GM18870 (cell line): ENCODE measurements at regions not wholly inside any gene's neighbourhood (a gene's known extent, or its start where the extent isn't known, plus 50 kb on each side); places are given as distances from the start of the nearest gene placed in this dataset.

Source experiments
- ATAC-seq: cut with Tn5 transposase; IDR thresholded peaks from one replicate; pipeline ENCODE4 v1.9.1; 2021; ENCODE audit warnings: moderate library complexity; ENCODE audit not compliant: unreplicated experiment

GRCh38 chr9:89829346-89829745 is 224.5 kb downstream of the GADD45G start:
- ATAC-seq = no peak

- ATAC-seq = no peak
Measured at GRCh38 chr9:89835666-89836065, 230.9 kb downstream of the GADD45G start.

- no peak for ATAC-seq
Measured at GRCh38 chr9:89837162-89837933, 232.5 kb downstream of the GADD45G start.

DNA sequence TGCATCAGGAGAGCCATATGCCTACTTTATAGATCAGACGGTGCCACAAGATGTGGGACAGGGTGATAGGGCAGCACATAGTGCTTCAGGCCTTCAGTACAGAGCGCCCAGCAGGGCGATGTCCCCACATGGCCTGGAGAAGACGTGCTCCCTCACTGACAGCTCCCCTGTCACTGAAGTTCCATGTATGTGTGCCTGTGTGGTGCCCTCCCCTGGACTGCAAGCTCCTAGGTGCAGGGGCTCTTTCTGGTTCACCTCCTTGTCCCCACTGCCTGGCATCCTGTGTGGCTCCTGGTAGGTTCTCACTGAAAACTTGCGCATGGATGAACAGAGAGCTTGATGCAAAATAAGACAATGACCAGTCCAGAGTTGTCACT is 233.1 kb downstream of the GADD45G start:
- ATAC-seq = no peak

- ATAC-seq = no peak
Measured at GRCh38 chr9:89838621-89839020, 233.8 kb downstream of the GADD45G start.

GRCh38 chr9:89839449-89839848 is 234.6 kb downstream of the GADD45G start:
- ATAC-seq = no peak

- no peak for ATAC-seq
Measured at GRCh38 chr9:89839952-89840351, 235.1 kb downstream of the GADD45G start.

- ATAC-seq = no peak
Measured at GRCh38 chr9:89841456-89841855, 236.6 kb downstream of the GADD45G start.

DNA sequence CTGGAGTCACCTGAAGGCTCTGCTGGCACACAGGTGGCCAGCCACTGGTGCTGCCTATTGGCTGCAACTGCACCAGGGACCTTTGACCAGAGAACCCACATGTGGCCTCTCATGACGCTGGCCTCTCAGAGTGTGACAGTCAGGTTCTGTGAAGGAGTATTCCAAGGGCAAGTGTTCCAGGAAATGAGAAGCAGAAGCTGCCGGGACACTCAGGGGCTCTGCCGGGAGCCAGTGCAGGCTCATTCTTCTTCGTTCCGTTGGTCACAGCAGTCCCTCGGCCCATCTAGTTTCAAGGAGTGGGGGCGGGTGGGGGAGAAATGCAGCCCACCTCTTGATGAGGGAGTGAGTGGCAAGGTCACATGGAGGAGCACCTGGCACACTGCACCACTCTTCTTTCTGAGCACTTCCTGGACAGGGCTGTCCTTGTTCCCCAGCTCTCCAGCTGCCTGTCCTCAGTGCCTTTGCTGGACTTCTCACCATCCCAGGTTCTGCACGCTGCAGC is 237.5 kb downstream of the GADD45G start:
- ATAC-seq = no peak

DNA sequence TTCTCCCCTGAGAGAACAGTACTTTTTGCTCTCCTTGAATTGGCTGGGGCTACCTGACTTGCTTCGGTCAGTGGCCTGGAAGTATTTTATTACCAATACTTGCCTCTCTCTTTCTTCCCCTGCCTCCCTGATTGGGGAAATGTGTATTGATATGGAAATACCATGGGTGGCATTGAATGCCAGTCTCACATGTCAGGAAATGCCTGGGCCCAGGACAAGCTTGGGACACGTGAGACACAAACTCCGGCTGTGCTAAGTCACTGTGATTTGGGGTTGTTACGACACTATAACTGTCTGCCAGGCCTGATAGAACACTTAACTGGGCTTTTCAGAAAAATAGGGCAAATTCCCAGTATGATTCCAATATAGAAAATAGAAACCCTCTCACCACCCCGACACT is 238.3 kb downstream of the GADD45G start:
- ATAC-seq = no peak

GRCh38 chr9:89843591-89843990 is 238.8 kb downstream of the GADD45G start:
- ATAC-seq = no peak

GRCh38 chr9:89844075-89844474 is 239.3 kb downstream of the GADD45G start:
- ATAC-seq = no peak

GRCh38 chr9:89844535-89844934 is 239.7 kb downstream of the GADD45G start:
- ATAC-seq = no peak

- ATAC-seq = no peak
Measured at GRCh38 chr9:89845321-89845720, 240.5 kb downstream of the GADD45G start.

DNA sequence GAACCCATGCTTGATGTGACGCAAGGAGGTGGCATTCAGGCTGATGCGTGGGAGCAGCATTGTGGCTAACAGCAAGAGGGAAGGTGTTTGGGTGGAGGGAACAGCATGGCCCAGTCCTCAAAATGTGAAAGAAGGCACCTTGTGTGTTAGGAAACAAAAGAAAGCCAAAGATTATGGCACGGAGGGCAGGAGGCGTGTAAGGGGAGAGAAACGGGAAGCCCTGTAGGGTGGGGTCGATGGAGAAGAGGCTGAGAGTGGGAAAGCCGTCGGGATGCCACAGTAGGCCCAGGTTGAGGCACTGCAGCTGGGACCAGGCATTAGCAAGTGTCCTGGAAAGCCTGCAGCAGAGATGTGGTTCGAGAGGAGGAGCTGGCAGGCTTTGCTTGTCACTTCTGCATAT is 241.1 kb downstream of the GADD45G start:
- ATAC-seq = no peak

DNA sequence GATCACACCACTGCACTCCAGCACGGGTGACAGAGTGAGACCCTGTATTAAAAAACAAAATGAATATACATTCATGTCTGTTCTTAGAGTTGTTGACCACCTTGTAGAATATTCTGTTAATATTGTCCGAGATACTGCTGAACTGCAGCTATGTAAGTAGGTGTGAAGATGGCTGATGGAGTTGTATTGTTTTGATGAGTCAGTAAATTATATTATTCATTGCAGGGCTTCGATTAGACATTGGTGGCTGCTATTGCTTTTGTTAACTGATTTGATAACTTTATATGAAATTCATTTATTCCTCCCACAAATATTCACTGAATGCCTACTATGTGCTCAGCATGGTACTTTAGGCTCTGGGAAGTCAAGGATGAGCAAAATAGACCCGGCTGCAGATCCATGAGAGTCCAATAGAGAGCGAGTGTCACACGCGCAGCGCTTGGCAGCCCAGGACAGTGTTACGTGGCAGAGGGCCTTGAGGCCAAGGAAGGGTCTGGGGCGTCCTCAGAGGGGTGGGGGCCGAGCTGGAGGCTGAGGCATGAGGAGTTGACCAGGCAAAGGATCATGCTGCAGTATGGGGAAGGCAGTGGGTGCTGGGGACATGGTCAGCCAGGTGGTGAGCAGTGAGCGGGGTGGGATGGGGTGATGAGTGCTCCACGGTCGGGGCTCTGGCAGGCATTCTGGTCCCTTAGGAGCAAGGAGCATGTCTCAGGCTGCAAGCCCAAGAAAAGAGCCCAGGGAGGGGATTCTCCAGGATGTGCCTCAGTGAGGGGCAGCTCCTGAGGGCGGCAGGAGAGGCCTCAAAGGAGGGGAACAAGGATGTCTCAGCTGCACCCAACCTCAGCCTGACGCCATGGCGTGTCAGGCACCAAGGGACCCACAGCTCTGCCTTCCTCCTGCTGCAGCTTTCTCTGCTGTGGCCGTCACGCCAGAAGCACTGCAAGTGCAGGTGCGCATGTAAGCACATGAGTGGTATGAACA is 243.5 kb downstream of the GADD45G start:
- no peak for ATAC-seq

GRCh38 chr9:89849096-89849495 is 244.3 kb downstream of the GADD45G start:
- ATAC-seq = no peak

GRCh38 chr9:89850153-89850552 is 245.3 kb downstream of the GADD45G start:
- ATAC-seq = no peak

DNA sequence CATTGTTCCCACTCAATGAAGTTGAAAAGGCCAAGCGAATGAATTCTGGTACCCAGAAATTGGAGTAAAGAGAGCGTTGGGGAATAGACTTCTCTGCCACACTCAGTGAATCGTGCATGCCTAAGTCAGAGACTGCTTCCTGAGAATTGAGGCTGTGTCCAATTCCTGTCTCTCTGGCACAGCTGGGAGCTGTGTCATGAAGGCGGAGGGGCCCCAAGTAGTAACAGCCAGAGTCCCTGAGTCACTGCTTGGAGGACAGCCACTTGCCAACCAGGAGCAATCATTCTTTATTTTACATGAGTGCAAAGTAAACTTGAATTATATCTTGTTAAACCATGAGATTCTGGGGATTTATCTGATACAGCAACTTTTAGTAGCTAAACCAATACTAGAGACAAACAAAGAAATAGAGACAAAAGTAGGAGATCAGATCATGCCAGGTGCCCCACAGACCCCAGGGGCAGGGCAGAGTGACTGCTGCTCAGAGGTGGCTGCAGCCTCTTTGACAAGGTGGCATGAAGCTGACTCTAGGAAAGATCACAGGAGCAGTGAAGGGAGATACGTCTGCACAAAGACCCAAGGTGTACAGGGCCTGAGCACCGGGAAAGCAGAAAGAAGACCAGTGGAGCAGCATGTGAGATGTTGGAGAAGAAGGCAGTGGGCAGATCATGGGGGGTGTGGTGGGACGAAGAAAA is 246.0 kb downstream of the GADD45G start:
- no peak for ATAC-seq

GRCh38 chr9:89853161-89853560 is 248.3 kb downstream of the GADD45G start:
- no peak for ATAC-seq

- no peak for ATAC-seq
Measured at GRCh38 chr9:89853931-89854330, 249.1 kb downstream of the GADD45G start.
